HCT116 (cell line): ENCODE measurements at regions not wholly inside any gene's neighbourhood (a gene's known extent, or its start where the extent isn't known, plus 50 kb on each side); places are given as distances from the start of the nearest gene placed in this dataset.
"Not testable (repeated sequence)": the region's sequence is repeated elsewhere in the genome, so short reads cannot be mapped to it uniquely, and the experiment has no call there.

Experiments used
- ATAC-seq: fragments of 200-7000 bp; cut with Tn5 transposase; 2 replicates; pipeline ENCODE4 v1.9.1; 2020; ENCODE audit warnings: mild to moderate bottlenecking, moderate library complexity
- BruUV-seq: library from RNA; stranded (reverse); fragments of 400-500 nt; replicated peaks from 2 replicates; lab custom pipeline; 2021; lab: Mats Ljungman, UMichigan
- CTCF ChIA-PET: fragments of 300-600 bp; sonication (Branson Sonifier 250); formaldehyde crosslinking; loops from one replicate; lab custom pipeline; 2021; ENCODE audit warnings: antibody characterized with exemption; lab: Charles Lee
- POLR2A ChIA-PET: fragments of 300-600, 350-600 bp; sonication (Branson Sonifier 250); formaldehyde crosslinking; loops from one replicate; lab custom pipeline; 2021; ENCODE audit warnings: antibody characterized with exemption; lab: Charles Lee
- RAD21 ChIA-PET, 2 experiments: fragments of 300-600 bp; sonication (Branson Sonifier 250); formaldehyde crosslinking; loops; one replicate each; lab custom pipeline; 2023; ENCODE audit warnings: low total read pairs in 2 of 2; ENCODE audit not compliant: uncharacterized antibody in 2 of 2, unreplicated experiment in 2 of 2, low non-redundant PET in 1 of 2; lab: Charles Lee
- DNase-seq: peaks from one replicate; pipeline ENCODE4 v3.0.0-alpha.2; 2010; ENCODE audit warnings: low read depth, low spot score
- H2AFZ ChIP-seq: fragments of 200-600 bp; shearing (Covaris generic), sonication (generic); 2 replicates; pipeline ENCODE4 v1.6.1; 2017; ENCODE audit warnings: low read depth, mixed run types, mixed read lengths, antibody characterized with exemption, low read length; ENCODE audit not compliant: poor library complexity, severe bottlenecking
- H3K27ac ChIP-seq: 2 replicates; pipeline ENCODE4 v1.5.1; 2012; ENCODE audit warnings: low read depth, low read length
- H3K27me3 ChIP-seq: fragments of 200-600 bp; sonication (generic); 2 replicates; pipeline ENCODE4 v1.6.1; 2016; ENCODE audit warnings: mixed run types, low read length, mixed read lengths; ENCODE audit not compliant: insufficient read depth
- H3K36me3 ChIP-seq, 2 experiments: fragments of 200-500 bp in 1 of 2; fragments of 200-600 bp in 1 of 2; sonication (Bioruptor generic) in 1 of 2; sonication (generic) in 1 of 2; 2 replicates each; pipeline versions ENCODE4 v1.5.1 to v1.6.1; 2014 to 2016; ENCODE audit warnings: low read length in 2 of 2, inconsistent platforms in 1 of 2, mixed read lengths in 1 of 2, mixed run types in 1 of 2; ENCODE audit not compliant: insufficient read depth in 2 of 2, control insufficient read depth in 1 of 2
- H3K4me1 ChIP-seq, 2 experiments: fragments of 200-600 bp in 1 of 2; sonication (generic) in 1 of 2; 2 replicates each; pipeline versions ENCODE4 v1.5.1 to v1.6.1; 2012 to 2017; ENCODE audit warnings: low read length in 2 of 2, inconsistent platforms in 1 of 2, mild to moderate bottlenecking in 1 of 2, mixed read lengths in 1 of 2, mixed run types in 1 of 2, moderate library complexity in 1 of 2; ENCODE audit not compliant: insufficient read depth in 2 of 2, control insufficient read depth in 1 of 2
- H3K4me2 ChIP-seq: fragments of 200-600 bp; sonication (generic); 2 replicates; pipeline ENCODE4 v1.6.1; 2017; ENCODE audit warnings: mixed run types, low read length, mixed read lengths
- H3K4me3 ChIP-seq, 2 experiments: fragments of 200-600 bp in 1 of 2; sonication (generic) in 1 of 2; replicated peaks in 1 of 2; 2 replicates each; pipeline ENCODE4 v1.5.1; 2011 to 2016; ENCODE audit warnings: low read length in 2 of 2, control low read depth in 1 of 2, low read depth in 1 of 2, mild to moderate bottlenecking in 1 of 2, mixed read lengths in 1 of 2, mixed run types in 1 of 2
- H3K79me2 ChIP-seq: fragments of 200-600 bp; sonication (generic); 2 replicates; pipeline ENCODE4 v1.6.1; 2017; ENCODE audit warnings: mild to moderate bottlenecking, mixed run types, low read length, moderate library complexity, mixed read lengths; ENCODE audit not compliant: insufficient read depth
- H3K9ac ChIP-seq: fragments of 200-600 bp; sonication (generic); 2 replicates; pipeline ENCODE4 v1.6.1; 2016; ENCODE audit warnings: low read length, mixed read lengths
- H3K9me2 ChIP-seq: fragments of 200-600 bp; sonication (generic), shearing (Covaris generic); 2 replicates; pipeline ENCODE4 v1.6.1; 2017; ENCODE audit warnings: mixed run types, mild to moderate bottlenecking, moderate library complexity; ENCODE audit not compliant: insufficient read depth
- H3K9me3 ChIP-seq, 2 experiments: fragments of 200-500 bp in 1 of 2; fragments of 200-600 bp in 1 of 2; sonication (Bioruptor generic) in 1 of 2; sonication (generic) in 1 of 2; 2 replicates each; pipeline ENCODE4 v1.6.1; 2014 to 2017; ENCODE audit warnings: low read length in 2 of 2, mixed read lengths in 2 of 2, inconsistent platforms in 1 of 2, low read depth in 1 of 2, mild to moderate bottlenecking in 1 of 2, mixed run types in 1 of 2, moderate library complexity in 1 of 2; ENCODE audit not compliant: control insufficient read depth in 1 of 2, insufficient read depth in 1 of 2
- H4K20me1 ChIP-seq: fragments of 200-600 bp; sonication (generic), shearing (Covaris generic); 2 replicates; pipeline ENCODE4 v1.6.1; 2017; ENCODE audit warnings: mixed run types, mild to moderate bottlenecking, moderate library complexity; ENCODE audit not compliant: insufficient read depth
- EZH2 ChIP-seq: fragments of 200-600 bp; sonication (generic); IDR thresholded peaks from 2 replicates; pipeline ENCODE4 v1.6.1; 2017; ENCODE audit warnings: antibody characterized with exemption, mixed run types
- REST ChIP-seq: IDR thresholded peaks from 2 replicates; pipeline ENCODE4 v1.6.1; 2012; ENCODE audit warnings: low read depth
- intact Hi-C: fragments of 100-400 bp; cut with micrococcal nuclease; formaldehyde crosslinking; loops from 2 replicates; pipeline ENCODE4 v1.10.0; 2022

- CTCF ChIA-PET: no interaction called here
- no TSS peak for BruUV-seq
Observed at GRCh38 chr2:40668425-40668824, 216.5 kb upstream of the SLC8A1 start.

GRCh38 chr2:40676134-40676790 lies 224.4 kb upstream of the SLC8A1 start:
- CTCF ChIA-PET: not testable (repeated sequence)

More at GRCh38 chr2:40668425-40668824, 216.5 kb upstream of the SLC8A1 start:
- ATAC-seq (no peak), DNase-seq (no peak)
- TF ChIP-seq REST (no peak), EZH2 (no peak)
- H3K79me2 ChIP-seq: no peaks in the 10 kb centered on the region
- H2AFZ ChIP-seq: no peak overlapping the region
- H3K27ac ChIP-seq: no peak overlapping the region
- H3K4me3 ChIP-seq: no peak overlapping the region
- H4K20me1 ChIP-seq: no peaks in the 10 kb centered on the region
- H3K36me3 ChIP-seq: no peaks in the 10 kb centered on the region
- no peaks in the 10 kb centered on the region for H3K27me3 ChIP-seq
- no peaks in the 10 kb centered on the region for H3K9me2 ChIP-seq
- H3K4me1 ChIP-seq: no peaks in the 10 kb centered on the region
- H3K9ac ChIP-seq: no peak overlapping the region
- no peak overlapping the region for H3K4me2 ChIP-seq
- H3K9me3 ChIP-seq: no peaks in the 10 kb centered on the region
- ChIA-PET POLR2A (no interaction called here), RAD21 (no interaction called here)
- intact Hi-C loops: no loop called here

More at GRCh38 chr2:40676134-40676790, 224.4 kb upstream of the SLC8A1 start:
- H3K4me1 ChIP-seq, H3K79me2 ChIP-seq, H3K9me2 ChIP-seq, H3K27me3 ChIP-seq, H4K20me1 ChIP-seq, H3K9me3 ChIP-seq, POLR2A ChIA-PET, H3K4me3 ChIP-seq, DNase-seq, intact Hi-C loops, H3K4me2 ChIP-seq, H2AFZ ChIP-seq, BruUV-seq, H3K27ac ChIP-seq, RAD21 ChIA-PET, ATAC-seq, H3K9ac ChIP-seq, H3K36me3 ChIP-seq: not testable (repeated sequence)
